GM06990 (cell line): ENCODE measurements at regions not wholly inside any gene's neighbourhood (a gene's known extent, or its start where the extent isn't known, plus 50 kb on each side); places are given as distances from the start of the nearest gene placed in this dataset.

ENCODE experiments used
- DNase-seq: peaks from one replicate; pipeline ENCODE4 v3.0.0-alpha.2; 2011; ENCODE audit not compliant: insufficient read length; ENCODE audit errors: extremely low read depth
- H3K27me3 ChIP-seq: replicated peaks from 2 replicates; pipeline ENCODE4 v1.6.0; 2011; ENCODE audit warnings: low read length; ENCODE audit not compliant: control insufficient read depth, insufficient read depth
- H3K36me3 ChIP-seq: 2 replicates; pipeline ENCODE4 v1.5.1; 2011; ENCODE audit warnings: low read length; ENCODE audit not compliant: control insufficient read depth, insufficient read depth
- H3K4me3 ChIP-seq: replicated peaks from 2 replicates; pipeline ENCODE4 v1.5.1; 2011; ENCODE audit warnings: low read depth, mild to moderate bottlenecking, control low read depth, low read length
- TF ChIP-seq, protein P1 (sequence below): IDR thresholded peaks from 2 replicates; pipeline ENCODE4 v1.5.1; 2011; ENCODE audit warnings: low read length, control low read depth, mild to moderate bottlenecking, inconsistent platforms; ENCODE audit not compliant: insufficient read depth, poor library complexity, severe bottlenecking

DNA sequence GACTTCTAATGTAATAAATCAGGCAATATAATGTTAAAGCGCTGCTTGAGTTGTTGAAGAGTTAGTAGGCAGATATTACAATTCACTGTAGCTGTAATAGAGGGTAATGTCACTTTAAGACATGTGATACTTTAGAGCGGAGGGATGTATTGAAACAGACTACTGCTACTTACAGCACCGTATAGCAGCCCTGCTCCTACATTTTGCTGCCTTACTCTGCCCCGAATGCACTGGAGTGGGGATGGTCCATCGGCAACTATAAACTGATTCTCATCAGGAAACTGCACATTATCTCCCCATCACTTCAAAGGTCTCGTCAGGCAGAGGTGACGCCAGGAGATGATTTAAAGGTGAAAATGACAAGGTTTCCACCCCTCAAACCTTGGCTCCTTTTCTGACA is 349.7 kb upstream of the SUCLG2 start:
- Histone ChIP-seq H3K4me3 (no peak overlapping the region), H3K27me3 (no peaks in the 10 kb centered on the region; the same call in 1 of the 2 replicates), H3K36me3 (no peaks in the 10 kb centered on the region)
- TF ChIP-seq, protein P1, sequence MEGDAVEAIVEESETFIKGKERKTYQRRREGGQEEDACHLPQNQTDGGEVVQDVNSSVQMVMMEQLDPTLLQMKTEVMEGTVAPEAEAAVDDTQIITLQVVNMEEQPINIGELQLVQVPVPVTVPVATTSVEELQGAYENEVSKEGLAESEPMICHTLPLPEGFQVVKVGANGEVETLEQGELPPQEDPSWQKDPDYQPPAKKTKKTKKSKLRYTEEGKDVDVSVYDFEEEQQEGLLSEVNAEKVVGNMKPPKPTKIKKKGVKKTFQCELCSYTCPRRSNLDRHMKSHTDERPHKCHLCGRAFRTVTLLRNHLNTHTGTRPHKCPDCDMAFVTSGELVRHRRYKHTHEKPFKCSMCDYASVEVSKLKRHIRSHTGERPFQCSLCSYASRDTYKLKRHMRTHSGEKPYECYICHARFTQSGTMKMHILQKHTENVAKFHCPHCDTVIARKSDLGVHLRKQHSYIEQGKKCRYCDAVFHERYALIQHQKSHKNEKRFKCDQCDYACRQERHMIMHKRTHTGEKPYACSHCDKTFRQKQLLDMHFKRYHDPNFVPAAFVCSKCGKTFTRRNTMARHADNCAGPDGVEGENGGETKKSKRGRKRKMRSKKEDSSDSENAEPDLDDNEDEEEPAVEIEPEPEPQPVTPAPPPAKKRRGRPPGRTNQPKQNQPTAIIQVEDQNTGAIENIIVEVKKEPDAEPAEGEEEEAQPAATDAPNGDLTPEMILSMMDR, result no peak
- DNase-seq, result no peak

DNA sequence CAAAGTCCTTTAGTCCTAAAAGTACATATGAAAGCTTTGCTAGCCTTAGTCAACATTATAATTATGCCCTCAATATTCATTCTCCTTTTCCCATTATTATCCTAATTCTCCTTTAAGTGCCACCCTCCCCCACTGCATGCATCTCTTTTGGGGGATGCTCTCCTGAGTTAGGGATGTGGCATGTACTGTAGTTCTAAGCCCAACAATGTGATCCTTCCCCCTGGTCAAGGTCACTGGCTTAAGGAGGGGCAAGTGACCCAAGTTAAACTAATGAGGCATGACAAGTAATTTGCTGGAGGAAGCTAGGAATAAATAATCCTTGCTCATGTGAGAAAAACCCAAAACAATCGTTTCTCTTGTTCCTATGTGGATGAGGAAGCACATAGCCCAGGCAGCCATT is 343.9 kb upstream of the SUCLG2 start:
- TF ChIP-seq, protein P1, result no peak
- Histone ChIP-seq H3K27me3 (no peaks in the 10 kb centered on the region), H3K4me3 (no peak overlapping the region), H3K36me3 (no peaks in the 10 kb centered on the region)
- DNase-seq, result no peak

DNA sequence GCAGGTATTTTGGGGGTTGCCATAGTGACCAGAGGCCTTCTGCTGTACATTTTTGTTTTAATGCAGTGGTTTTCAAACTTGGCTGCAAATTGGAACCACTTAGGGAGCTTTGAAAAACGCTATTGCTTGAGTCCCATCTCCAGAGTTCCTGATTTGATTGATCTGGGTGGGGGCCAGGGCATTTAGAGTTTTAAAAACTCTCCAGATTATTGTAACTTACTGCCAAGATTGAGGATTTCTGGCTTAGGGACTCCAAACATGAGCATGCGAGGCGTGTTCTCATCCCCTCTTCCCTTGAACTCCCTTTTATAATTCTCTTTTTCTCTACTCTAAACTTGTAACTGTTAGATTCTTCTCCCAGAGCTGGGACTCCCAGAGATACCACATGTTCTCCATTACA is 340.8 kb upstream of the SUCLG2 start:
- H3K27me3 ChIP-seq, result no peaks in the 10 kb centered on the region
- H3K4me3 ChIP-seq, result no peak overlapping the region
- DNase-seq, result no peak
- TF ChIP-seq, protein P1, result no peak
- no peaks in the 10 kb centered on the region for H3K36me3 ChIP-seq

DNA sequence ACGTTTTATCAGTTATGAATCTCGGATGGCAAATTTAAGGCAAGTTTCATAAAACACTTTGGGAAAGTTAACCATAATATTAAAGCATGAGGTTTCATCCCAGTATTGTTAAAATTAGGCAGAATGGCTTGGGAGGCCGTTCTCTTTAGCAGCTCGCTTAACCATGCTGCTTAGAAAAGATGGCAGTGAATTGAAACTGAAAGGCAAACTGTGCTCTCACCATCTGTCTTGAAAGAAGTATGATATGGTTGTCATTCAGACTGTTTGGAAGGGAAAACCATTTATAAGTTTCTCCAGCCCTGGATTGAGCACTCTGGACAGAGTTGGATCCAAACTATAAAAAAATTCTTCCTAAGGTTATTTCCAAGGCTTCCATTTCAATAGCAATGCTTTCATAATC is 332.3 kb upstream of the SUCLG2 start:
- Histone ChIP-seq H3K36me3 (no peaks in the 10 kb centered on the region), H3K27me3 (no peaks in the 10 kb centered on the region), H3K4me3 (no peak overlapping the region)
- DNase-seq, result no peak
- TF ChIP-seq, protein P1, result no peak

DNA sequence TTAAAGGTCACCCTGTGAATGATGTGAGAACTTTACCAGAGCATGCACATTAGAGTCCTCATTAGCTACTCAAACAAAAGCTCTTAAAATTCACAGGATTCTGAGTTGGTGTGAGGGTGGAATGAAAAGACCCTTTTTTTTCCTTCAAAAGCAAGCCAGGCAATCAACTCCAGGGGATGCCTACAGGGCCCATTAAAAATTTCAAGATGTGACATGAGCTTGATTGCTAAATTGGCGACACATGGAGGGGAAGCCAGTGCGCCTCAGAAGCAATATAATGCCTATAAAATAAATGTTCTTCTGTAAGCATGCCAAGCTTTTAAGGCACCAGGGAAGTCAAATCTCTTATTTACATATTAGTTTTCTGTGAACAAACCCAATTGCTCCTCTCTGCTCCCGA is 328.8 kb upstream of the SUCLG2 start:
- H3K36me3 ChIP-seq, result no peaks in the 10 kb centered on the region
- H3K4me3 ChIP-seq, result no peak overlapping the region
- TF ChIP-seq, protein P1, result no peak
- H3K27me3 ChIP-seq, result no peaks in the 10 kb centered on the region
- no peak for DNase-seq

DNA sequence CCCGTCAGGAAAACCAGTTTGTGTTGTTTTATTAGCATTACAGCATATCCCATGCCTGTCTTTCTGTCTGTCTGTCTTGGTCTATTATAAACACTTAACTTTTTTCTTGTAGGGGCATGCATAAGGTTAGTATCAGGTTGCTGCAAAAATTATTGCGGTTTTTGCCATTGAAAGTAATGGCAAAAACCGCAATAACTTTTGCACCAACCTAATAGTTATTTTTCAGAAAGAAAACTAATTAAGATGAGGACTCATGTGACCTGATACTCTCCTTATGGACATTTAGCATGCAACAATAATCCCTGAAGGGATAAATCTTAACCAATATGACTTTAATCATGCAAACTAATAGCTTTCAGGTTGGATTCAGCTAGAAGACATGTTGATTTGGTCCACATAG is 326.7 kb upstream of the SUCLG2 start:
- no peak overlapping the region for H3K4me3 ChIP-seq
- DNase-seq, result no peak
- TF ChIP-seq, protein P1, result no peak
- H3K27me3 ChIP-seq, result no peaks in the 10 kb centered on the region
- H3K36me3 ChIP-seq, result no peaks in the 10 kb centered on the region
